Osteocyte (in vitro differentiated cells): ENCODE measurements at regions not wholly inside any gene's neighbourhood (a gene's known extent, or its start where the extent isn't known, plus 50 kb on each side); places are given as distances from the start of the nearest gene placed in this dataset.
A peak's percentile ranks its signal among the peaks of the same experiment; 100 is the strongest.

Experiments used
- DNase-seq: peaks from one replicate; pipeline ENCODE4 v3.0.0; 2021; ENCODE audit warnings: mixed read lengths; ENCODE audit not compliant: unreplicated experiment; ENCODE audit errors: extremely low spot score
- H3K27ac Mint-ChIP-seq: one replicate; pipeline ENCODE4 v1.8.0; 2021; ENCODE audit warnings: mild to moderate bottlenecking, mixed read lengths; ENCODE audit not compliant: unreplicated experiment
- H3K27me3 Mint-ChIP-seq: one replicate; pipeline ENCODE4 v1.8.0; 2021; ENCODE audit warnings: mixed read lengths; ENCODE audit not compliant: unreplicated experiment
- H3K36me3 Mint-ChIP-seq: one replicate; pipeline ENCODE4 v1.8.0; 2021; ENCODE audit warnings: mixed read lengths; ENCODE audit not compliant: unreplicated experiment
- H3K4me1 Mint-ChIP-seq: one replicate; pipeline ENCODE4 v1.8.0; 2021; ENCODE audit warnings: mixed read lengths; ENCODE audit not compliant: unreplicated experiment
- H3K4me3 Mint-ChIP-seq: one replicate; pipeline ENCODE4 v1.8.0; 2021; ENCODE audit warnings: mild to moderate bottlenecking, moderate library complexity, mixed read lengths; ENCODE audit not compliant: unreplicated experiment
- H3K9me3 Mint-ChIP-seq: one replicate; pipeline ENCODE4 v1.8.0; 2021; ENCODE audit warnings: mixed read lengths; ENCODE audit not compliant: unreplicated experiment
- TF ChIP-seq, protein P1 (sequence below): fragments of 200-600 bp; sonication (generic); IDR thresholded peaks from 2 replicates; pipeline ENCODE4 v1.5.0; 2021; ENCODE audit warnings: antibody characterized with exemption, mild to moderate bottlenecking, moderate library complexity

DNA sequence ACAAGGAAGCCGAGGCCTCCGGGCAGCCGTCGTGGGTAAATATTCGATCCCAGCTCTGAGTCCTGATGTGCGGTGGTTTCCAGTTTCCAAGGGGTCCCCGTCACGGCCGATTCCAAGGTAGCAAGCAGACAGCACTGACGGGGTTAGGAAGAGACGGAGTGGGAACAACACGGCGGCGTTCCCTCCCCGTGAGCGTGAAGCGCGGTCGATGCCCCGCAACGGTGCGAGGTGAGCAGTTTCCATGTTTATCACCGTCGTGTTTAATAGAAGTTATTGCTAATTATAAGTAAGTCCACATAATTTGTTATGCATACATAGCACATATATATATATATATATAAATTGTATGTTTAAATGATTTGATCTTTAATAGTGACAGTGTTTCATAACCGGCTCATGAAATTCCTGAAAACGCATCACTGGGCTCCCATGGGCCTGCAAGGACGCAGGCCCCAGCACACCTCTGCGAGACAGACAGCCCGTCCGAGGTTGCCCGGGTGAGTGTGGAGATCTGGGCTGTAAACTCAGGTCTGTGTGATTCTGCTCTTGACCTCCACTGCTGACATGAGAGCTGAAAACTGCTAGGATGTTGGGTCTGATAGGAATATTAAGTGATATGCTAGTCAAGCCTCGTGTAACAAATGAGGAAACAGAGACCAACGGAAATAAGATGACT is 243.5 kb upstream of the SALL3 start:
- H3K27me3 Mint-ChIP-seq: no peaks in the 10 kb centered on the region
- peaks cover 7% of the 10 kb centered on the region for H3K9me3 Mint-ChIP-seq
- no peaks in the 10 kb centered on the region for H3K36me3 Mint-ChIP-seq
- no peak overlapping the region for H3K27ac Mint-ChIP-seq
- H3K4me1 Mint-ChIP-seq: no peaks in the 10 kb centered on the region
- H3K4me3 Mint-ChIP-seq: no peak overlapping the region
- DNase-seq: no peak
- TF ChIP-seq, protein P1, sequence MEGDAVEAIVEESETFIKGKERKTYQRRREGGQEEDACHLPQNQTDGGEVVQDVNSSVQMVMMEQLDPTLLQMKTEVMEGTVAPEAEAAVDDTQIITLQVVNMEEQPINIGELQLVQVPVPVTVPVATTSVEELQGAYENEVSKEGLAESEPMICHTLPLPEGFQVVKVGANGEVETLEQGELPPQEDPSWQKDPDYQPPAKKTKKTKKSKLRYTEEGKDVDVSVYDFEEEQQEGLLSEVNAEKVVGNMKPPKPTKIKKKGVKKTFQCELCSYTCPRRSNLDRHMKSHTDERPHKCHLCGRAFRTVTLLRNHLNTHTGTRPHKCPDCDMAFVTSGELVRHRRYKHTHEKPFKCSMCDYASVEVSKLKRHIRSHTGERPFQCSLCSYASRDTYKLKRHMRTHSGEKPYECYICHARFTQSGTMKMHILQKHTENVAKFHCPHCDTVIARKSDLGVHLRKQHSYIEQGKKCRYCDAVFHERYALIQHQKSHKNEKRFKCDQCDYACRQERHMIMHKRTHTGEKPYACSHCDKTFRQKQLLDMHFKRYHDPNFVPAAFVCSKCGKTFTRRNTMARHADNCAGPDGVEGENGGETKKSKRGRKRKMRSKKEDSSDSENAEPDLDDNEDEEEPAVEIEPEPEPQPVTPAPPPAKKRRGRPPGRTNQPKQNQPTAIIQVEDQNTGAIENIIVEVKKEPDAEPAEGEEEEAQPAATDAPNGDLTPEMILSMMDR: no peak

DNA sequence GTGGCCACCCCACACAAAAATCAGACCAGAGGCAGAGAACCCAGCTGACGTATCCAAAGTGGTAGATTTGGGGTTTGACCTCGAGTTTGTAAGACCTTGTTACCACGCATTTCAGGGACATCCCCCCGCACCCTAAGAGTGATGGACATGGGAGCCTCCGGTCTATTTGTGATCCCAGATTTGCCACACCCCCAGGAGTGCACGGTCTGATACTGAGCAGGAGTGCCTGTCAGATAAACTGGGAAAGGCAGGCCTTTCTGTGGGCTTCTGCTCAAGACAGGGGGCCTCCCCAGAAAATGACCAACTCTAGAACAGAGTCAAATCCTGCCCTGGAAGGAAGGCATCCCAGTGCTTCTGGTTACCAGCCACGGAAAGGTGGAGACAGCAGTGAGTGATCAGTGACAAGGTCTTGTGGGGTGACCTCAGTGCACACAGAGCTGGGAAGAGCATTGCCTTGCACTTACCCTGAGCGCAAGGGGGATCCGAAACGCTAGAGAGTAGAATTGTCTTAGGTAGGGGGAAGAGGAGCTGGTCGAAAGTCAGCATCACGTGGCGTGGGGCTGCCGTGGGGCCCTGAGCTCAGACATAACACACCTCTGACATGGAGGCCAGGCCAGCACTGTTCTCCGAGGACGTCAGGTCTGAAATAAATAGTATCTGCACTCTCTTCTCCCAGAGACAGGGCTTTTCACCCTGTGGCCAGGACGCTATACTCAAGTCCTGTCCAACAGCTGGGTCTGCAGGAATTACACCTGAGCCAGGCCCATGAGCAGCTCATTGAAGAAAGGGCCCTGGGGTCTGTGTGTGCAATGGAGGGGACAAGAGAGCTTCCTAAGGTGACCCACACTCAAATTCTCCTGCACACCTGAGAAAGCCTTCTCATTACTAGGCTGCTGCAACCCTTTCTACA is 242.4 kb upstream of the SALL3 start:
- H3K27ac Mint-ChIP-seq: no peak overlapping the region
- no peaks in the 10 kb centered on the region for H3K4me1 Mint-ChIP-seq
- DNase-seq: peak; percentile 60
- TF ChIP-seq, protein P1: no peak
- H3K9me3 Mint-ChIP-seq: peaks cover 9% of the 10 kb centered on the region
- H3K4me3 Mint-ChIP-seq: no peak overlapping the region
- no peaks in the 10 kb centered on the region for H3K27me3 Mint-ChIP-seq
- no peaks in the 10 kb centered on the region for H3K36me3 Mint-ChIP-seq

DNA sequence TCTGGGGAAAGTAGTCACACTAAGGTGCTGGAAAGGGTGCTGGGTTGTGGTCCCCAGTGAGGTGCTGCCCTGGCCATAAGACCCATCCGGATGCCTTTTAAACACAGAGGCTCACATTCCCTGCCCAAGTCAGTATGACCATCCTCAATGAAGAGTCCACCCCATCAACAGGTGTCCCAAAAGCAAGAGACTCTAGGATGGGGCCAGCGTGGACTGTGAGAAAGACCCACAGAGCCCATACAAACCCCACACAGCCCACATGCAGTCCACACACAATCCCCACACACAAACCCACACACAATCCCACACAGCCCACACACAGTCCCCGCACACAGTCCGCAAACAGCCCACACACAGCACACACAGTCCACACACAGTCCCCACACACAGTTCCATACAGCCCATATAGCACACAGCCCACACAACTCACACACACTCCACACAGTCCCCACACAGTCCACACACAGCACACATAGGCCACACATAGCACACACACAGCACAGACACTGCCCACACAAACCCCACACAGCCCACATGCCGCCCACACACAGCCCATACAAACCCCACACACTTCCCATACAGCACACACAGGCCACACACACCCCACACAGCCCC is 241.4 kb upstream of the SALL3 start:
- Mint-ChIP-seq H3K4me1 (no peaks in the 10 kb centered on the region), H3K27ac (no peak overlapping the region), H3K4me3 (no peak overlapping the region), H3K27me3 (no peaks in the 10 kb centered on the region), H3K36me3 (no peaks in the 10 kb centered on the region), H3K9me3 (peaks cover 15% of the 10 kb centered on the region)
- TF ChIP-seq, protein P1: no peak
- no peak for DNase-seq

DNA sequence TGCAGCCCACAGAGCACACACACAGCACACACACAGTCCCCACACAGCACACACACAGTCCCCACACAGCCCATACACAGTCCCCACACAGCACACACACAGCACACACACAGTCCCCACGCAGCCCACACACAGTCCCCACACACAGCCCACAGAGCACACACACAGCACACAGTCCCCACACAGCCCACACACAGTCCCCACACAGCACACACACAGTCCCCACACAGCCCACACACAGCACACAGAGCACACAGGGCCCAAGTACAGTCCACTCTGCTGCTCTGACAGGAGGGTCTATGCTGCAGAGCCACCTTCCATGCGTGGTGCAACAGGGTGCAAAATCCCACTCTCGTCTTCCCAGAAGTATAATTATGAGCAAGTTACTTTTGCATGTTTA is 240.5 kb upstream of the SALL3 start:
- TF ChIP-seq, protein P1: no peak
- DNase-seq: peak; percentile 51
- H3K27ac Mint-ChIP-seq: no peak overlapping the region
- H3K4me3 Mint-ChIP-seq: no peak overlapping the region
- no peaks in the 10 kb centered on the region for H3K27me3 Mint-ChIP-seq
- no peaks in the 10 kb centered on the region for H3K4me1 Mint-ChIP-seq
- H3K9me3 Mint-ChIP-seq: peaks cover 15% of the 10 kb centered on the region
- no peaks in the 10 kb centered on the region for H3K36me3 Mint-ChIP-seq
